A549 (cell line): ENCODE measurements at regions not wholly inside any gene's neighbourhood (a gene's known extent, or its start where the extent isn't known, plus 50 kb on each side); places are given as distances from the start of the nearest gene placed in this dataset.

Experiments
- BHLHE40 ChIP-seq: IDR thresholded peaks from 2 replicates; pipeline ENCODE4 v1.6.1; 2012; ENCODE audit warnings: low read depth, low read length, inconsistent platforms
- CHD2 ChIP-seq: fragments of 150-350 bp; IDR thresholded peaks from 2 replicates; pipeline ENCODE4 v1.6.1; 2014; ENCODE audit warnings: low read length; ENCODE audit not compliant: partially characterized antibody
- EP300 ChIP-seq, 2 experiments: fragments of >200 bp; sonication (Bioruptor Twin); formaldehyde crosslinking; IDR thresholded peaks; 2 replicates in 1 of 2; 3 replicates in 1 of 2; pipeline ENCODE4 v1.6.1; 2016 to 2017
- ESRRA ChIP-seq: fragments of 150-350 bp; IDR thresholded peaks from 2 replicates; pipeline ENCODE4 v1.6.1; 2014; ENCODE audit warnings: mild to moderate bottlenecking, low read length, borderline replicate concordance
- HDAC2 ChIP-seq: fragments of 200-600 bp; sonication (generic); IDR thresholded peaks from 2 replicates; pipeline ENCODE4 v1.6.1; 2016
- MYC ChIP-seq: IDR thresholded peaks from 2 replicates; pipeline ENCODE4 v1.6.1; 2012; ENCODE audit warnings: mild to moderate bottlenecking, inconsistent platforms, low read length, improper control_type of control experiment, borderline replicate concordance
- POLR2A ChIP-seq: IDR thresholded peaks from 2 replicates; pipeline ENCODE4 v1.6.1; 2012; ENCODE audit warnings: mild to moderate bottlenecking, low read length
- RFX5 ChIP-seq: fragments of 450-650 bp; IDR thresholded peaks from 2 replicates; pipeline ENCODE4 v1.7.1; 2014; ENCODE audit warnings: antibody characterized with exemption, mild to moderate bottlenecking, moderate library complexity
- TF ChIP-seq, protein P1 (sequence below): fragments of >200 bp; sonication (Bioruptor Twin); formaldehyde crosslinking; IDR thresholded peaks from 3 replicates; pipeline ENCODE4 v1.5.1; 2016
- TF ChIP-seq, protein P2 (sequence below): fragments of 250-450 bp; sonication (Bioruptor Pico); IDR thresholded peaks from 2 replicates; pipeline ENCODE4 v1.5.0; 2021; ENCODE audit warnings: mild to moderate bottlenecking, moderate library complexity, borderline replicate concordance
- TF ChIP-seq, protein P3 (sequence below): fragments of 200-600 bp; sonication (generic); IDR thresholded peaks from 2 replicates; pipeline ENCODE4 v1.6.1; 2016; ENCODE audit warnings: antibody characterized with exemption, mild to moderate bottlenecking, moderate library complexity

DNA sequence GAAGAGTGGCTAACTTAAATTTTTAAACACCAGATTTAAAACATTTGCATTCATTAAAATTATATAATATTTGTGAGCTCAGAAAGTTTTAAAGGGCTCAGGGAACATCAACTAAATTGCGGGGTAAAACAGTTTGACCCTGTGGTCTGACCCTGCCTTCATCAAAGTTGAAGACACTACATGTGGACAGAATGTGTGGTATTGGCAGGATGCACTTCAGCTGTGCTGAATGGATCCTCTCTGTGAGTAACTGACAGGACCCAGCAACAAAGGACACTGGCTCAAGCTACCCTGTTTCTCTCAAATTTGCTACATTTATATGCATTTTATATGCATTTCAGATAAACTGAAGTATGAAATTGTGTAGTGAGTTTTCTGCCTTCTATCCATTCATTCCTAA lies 288.5 kb downstream of the ZNF608 start:
- TF ChIP-seq, protein P1, sequence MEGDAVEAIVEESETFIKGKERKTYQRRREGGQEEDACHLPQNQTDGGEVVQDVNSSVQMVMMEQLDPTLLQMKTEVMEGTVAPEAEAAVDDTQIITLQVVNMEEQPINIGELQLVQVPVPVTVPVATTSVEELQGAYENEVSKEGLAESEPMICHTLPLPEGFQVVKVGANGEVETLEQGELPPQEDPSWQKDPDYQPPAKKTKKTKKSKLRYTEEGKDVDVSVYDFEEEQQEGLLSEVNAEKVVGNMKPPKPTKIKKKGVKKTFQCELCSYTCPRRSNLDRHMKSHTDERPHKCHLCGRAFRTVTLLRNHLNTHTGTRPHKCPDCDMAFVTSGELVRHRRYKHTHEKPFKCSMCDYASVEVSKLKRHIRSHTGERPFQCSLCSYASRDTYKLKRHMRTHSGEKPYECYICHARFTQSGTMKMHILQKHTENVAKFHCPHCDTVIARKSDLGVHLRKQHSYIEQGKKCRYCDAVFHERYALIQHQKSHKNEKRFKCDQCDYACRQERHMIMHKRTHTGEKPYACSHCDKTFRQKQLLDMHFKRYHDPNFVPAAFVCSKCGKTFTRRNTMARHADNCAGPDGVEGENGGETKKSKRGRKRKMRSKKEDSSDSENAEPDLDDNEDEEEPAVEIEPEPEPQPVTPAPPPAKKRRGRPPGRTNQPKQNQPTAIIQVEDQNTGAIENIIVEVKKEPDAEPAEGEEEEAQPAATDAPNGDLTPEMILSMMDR, result no peak
- no peak for TF ChIP-seq ESRRA
- no peak for TF ChIP-seq RFX5
- no peak for TF ChIP-seq POLR2A
- TF ChIP-seq MYC, result no peak
- TF ChIP-seq HDAC2, result no peak
- TF ChIP-seq EP300 (IDR thresholded peaks at IDR 0.05), result no peak
- no peak for TF ChIP-seq CHD2
- TF ChIP-seq BHLHE40, result no peak
- TF ChIP-seq, protein P2, sequence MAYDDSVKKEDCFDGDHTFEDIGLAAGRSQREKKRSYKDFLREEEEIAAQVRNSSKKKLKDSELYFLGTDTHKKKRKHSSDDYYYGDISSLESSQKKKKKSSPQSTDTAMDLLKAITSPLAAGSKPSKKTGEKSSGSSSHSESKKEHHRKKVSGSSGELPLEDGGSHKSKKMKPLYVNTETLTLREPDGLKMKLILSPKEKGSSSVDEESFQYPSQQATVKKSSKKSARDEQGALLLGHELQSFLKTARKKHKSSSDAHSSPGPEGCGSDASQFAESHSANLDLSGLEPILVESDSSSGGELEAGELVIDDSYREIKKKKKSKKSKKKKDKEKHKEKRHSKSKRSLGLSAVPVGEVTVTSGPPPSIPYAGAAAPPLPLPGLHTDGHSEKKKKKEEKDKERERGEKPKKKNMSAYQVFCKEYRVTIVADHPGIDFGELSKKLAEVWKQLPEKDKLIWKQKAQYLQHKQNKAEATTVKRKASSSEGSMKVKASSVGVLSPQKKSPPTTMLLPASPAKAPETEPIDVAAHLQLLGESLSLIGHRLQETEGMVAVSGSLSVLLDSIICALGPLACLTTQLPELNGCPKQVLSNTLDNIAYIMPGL, result no peak
- TF ChIP-seq, protein P3, sequence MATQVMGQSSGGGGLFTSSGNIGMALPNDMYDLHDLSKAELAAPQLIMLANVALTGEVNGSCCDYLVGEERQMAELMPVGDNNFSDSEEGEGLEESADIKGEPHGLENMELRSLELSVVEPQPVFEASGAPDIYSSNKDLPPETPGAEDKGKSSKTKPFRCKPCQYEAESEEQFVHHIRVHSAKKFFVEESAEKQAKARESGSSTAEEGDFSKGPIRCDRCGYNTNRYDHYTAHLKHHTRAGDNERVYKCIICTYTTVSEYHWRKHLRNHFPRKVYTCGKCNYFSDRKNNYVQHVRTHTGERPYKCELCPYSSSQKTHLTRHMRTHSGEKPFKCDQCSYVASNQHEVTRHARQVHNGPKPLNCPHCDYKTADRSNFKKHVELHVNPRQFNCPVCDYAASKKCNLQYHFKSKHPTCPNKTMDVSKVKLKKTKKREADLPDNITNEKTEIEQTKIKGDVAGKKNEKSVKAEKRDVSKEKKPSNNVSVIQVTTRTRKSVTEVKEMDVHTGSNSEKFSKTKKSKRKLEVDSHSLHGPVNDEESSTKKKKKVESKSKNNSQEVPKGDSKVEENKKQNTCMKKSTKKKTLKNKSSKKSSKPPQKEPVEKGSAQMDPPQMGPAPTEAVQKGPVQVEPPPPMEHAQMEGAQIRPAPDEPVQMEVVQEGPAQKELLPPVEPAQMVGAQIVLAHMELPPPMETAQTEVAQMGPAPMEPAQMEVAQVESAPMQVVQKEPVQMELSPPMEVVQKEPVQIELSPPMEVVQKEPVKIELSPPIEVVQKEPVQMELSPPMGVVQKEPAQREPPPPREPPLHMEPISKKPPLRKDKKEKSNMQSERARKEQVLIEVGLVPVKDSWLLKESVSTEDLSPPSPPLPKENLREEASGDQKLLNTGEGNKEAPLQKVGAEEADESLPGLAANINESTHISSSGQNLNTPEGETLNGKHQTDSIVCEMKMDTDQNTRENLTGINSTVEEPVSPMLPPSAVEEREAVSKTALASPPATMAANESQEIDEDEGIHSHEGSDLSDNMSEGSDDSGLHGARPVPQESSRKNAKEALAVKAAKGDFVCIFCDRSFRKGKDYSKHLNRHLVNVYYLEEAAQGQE, result no peak
